H1 (cell line): ENCODE measurements at regions not wholly inside any gene's neighbourhood (a gene's known extent, or its start where the extent isn't known, plus 50 kb on each side); places are given as distances from the start of the nearest gene placed in this dataset.

Experiments used
- ASH2L ChIP-seq: fragments of 200-600, 300-600 bp; sonication (generic); IDR thresholded peaks from one replicate; pipeline ENCODE4 v1.7.1; 2017; ENCODE audit warnings: low read length
- CEBPB ChIP-seq: IDR thresholded peaks from 2 replicates; pipeline ENCODE4 v1.6.1; 2012; ENCODE audit warnings: low read depth, low read length
- HDAC2 ChIP-seq, 2 experiments: fragments of 300-600 bp in 1 of 2; sonication (generic) in 1 of 2; IDR thresholded peaks; 2 replicates each; pipeline ENCODE4 v1.6.1; 2011 to 2012; ENCODE audit warnings: low read depth in 2 of 2, low read length in 2 of 2, mild to moderate bottlenecking in 2 of 2, moderate library complexity in 2 of 2, borderline replicate concordance in 1 of 2, inconsistent platforms in 1 of 2
- SP1 ChIP-seq: IDR thresholded peaks from 2 replicates; pipeline ENCODE4 v1.6.1; 2011; ENCODE audit warnings: low read depth, low read length

DNA sequence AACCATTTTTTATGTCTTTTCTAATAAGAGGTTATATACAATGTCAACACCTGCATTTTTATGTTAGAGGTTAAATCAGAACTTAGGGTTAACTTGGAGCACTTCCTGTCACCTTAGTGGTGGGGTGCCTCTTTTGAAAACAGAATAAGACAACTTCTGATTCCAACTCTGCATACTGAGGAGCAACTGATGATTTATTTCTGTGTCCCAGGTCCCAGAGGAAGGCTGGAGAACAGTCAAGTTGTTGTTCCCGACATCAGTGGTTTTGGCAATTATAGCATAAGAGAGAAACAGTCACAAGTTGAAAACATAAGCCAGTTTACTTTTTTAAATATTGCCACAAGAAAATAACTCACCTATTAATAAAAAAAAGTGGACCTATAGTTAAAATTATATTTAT is 871.0 kb upstream of the ADAMTS5 start (continued):
- TF ChIP-seq CEBPB (no peak), HDAC2 (IDR thresholded peaks at IDR 0.05; ENCODE audit: borderline replicate concordance in 1 of 2, low read depth in 2 of 2, low read length in 2 of 2) (no peak), ASH2L (no peak), SP1 (no peak)
